K562 (cell line): ENCODE measurements at regions not wholly inside any gene's neighbourhood (a gene's known extent, or its start where the extent isn't known, plus 50 kb on each side); places are given as distances from the start of the nearest gene placed in this dataset.

Source experiments
- ATAC-seq: fragments of 200-7000 bp; cut with Tn5 transposase; 3 replicates; pipeline ENCODE4 v1.9.1; 2020; ENCODE audit warnings: moderate library complexity
- BruUV-seq: library from RNA; stranded (reverse); fragments of 400-500 nt; replicated peaks from 2 replicates; lab custom pipeline; 2021; lab: Mats Ljungman, UMichigan
- CTCF ChIA-PET: fragments of 300-600 bp; formaldehyde crosslinking; extraction: SDS; loops from one replicate; lab custom pipeline; 2021; ENCODE audit warnings: low intra/inter-chr PET ratio; lab: Yijun Ruan, JAX
- POLR2A ChIA-PET: fragments of 300-600, 350-650 bp; sonication (Branson Sonifier 250); formaldehyde crosslinking; extraction: SDS; loops from one replicate; lab custom pipeline; 2021; ENCODE audit warnings: antibody characterized with exemption, inconsistent platforms; lab: Yijun Ruan, JAX
- DNase-seq, 4 experiments: peaks; one replicate each; pipeline versions ENCODE4 v3.0.0 to v3.0.0-alpha.2; 2011 to 2018; ENCODE audit warnings: low spot score in 3 of 4, mixed read lengths in 3 of 4; ENCODE audit errors: extremely low read depth in 1 of 4
- FAIRE-seq: peaks from 2 replicates; lab custom pipeline; 2011; peaks lifted over from hg19 to GRCh38; lab: Jason Lieb, UNC
- H2AFZ ChIP-seq: 2 replicates; pipeline ENCODE4 v1.6.0; 2011; ENCODE audit warnings: low read depth, low read length, control low read depth, inconsistent platforms
- H3K27ac ChIP-seq: fragments of 200-600 bp; 3 replicates; pipeline ENCODE4 v1.8.0; 2011; ENCODE audit warnings: low read depth, mild to moderate bottlenecking, control low read depth, inconsistent platforms, low read length, moderate library complexity, mixed read lengths; ENCODE audit errors: extremely low read depth
- H3K27me3 ChIP-seq, 2 experiments: fragments of 300-600 bp in 1 of 2; 2 replicates in 1 of 2; 3 replicates in 1 of 2; pipeline versions ENCODE4 v1.6.0 to v1.8.0; 2011; ENCODE audit warnings: inconsistent platforms in 2 of 2, low read length in 2 of 2, mild to moderate bottlenecking in 1 of 2, mixed read lengths in 1 of 2, moderate library complexity in 1 of 2; ENCODE audit not compliant: control insufficient read depth in 2 of 2, insufficient read depth in 2 of 2
- H3K36me3 ChIP-seq: fragments of 300-600 bp; 3 replicates; pipeline ENCODE4 v1.8.0; 2011; ENCODE audit warnings: mild to moderate bottlenecking, low read length, inconsistent platforms; ENCODE audit not compliant: control insufficient read depth, insufficient read depth
- H3K4me1 ChIP-seq, 2 experiments: fragments of 200-600 bp in 1 of 2; replicated peaks in 1 of 2; 2 replicates in 1 of 2; 3 replicates in 1 of 2; pipeline versions ENCODE4 v1.5.1 to v1.8.0; 2011; ENCODE audit warnings: inconsistent platforms in 2 of 2, low read length in 2 of 2, mild to moderate bottlenecking in 1 of 2, mixed read lengths in 1 of 2, moderate library complexity in 1 of 2; ENCODE audit not compliant: control insufficient read depth in 2 of 2, insufficient read depth in 2 of 2
- H3K4me2 ChIP-seq: 2 replicates; pipeline ENCODE4 v1.6.1; 2011; ENCODE audit warnings: low read length, control low read depth, inconsistent platforms, mixed read lengths; ENCODE audit not compliant: insufficient read depth
- H3K4me3 ChIP-seq: fragments of 200-600 bp; sonication (generic), shearing (Covaris generic); 2 replicates; pipeline ENCODE4 v1.5.1; 2016; ENCODE audit warnings: control low read depth, inconsistent platforms
- H3K79me2 ChIP-seq: fragments of 200-600 bp; 3 replicates; pipeline ENCODE4 v1.8.0; 2011; ENCODE audit warnings: low read length, inconsistent platforms; ENCODE audit not compliant: control insufficient read depth, insufficient read depth
- H3K9ac ChIP-seq, 2 experiments: 2 replicates each; pipeline versions ENCODE4 v1.6.0 to v1.6.1; 2011; ENCODE audit warnings: low read depth in 2 of 2, low read length in 2 of 2, control low read depth in 1 of 2, inconsistent platforms in 1 of 2, mild to moderate bottlenecking in 1 of 2, mixed read lengths in 1 of 2; ENCODE audit not compliant: insufficient read depth in 1 of 2
- H3K9me1 ChIP-seq: one replicate; pipeline ENCODE4 v1.6.0; 2011; ENCODE audit warnings: inconsistent platforms, mild to moderate bottlenecking, low read length, moderate library complexity; ENCODE audit not compliant: control insufficient read depth, insufficient read depth
- H3K9me3 ChIP-seq: replicated peaks from 2 replicates; pipeline ENCODE4 v1.5.1; 2011; ENCODE audit warnings: low read depth, low read length, inconsistent platforms; ENCODE audit not compliant: control insufficient read depth, insufficient read depth
- H4K20me1 ChIP-seq: replicated peaks from 2 replicates; pipeline ENCODE4 v1.6.1; 2011; ENCODE audit warnings: low read length, inconsistent platforms, mixed read lengths; ENCODE audit not compliant: control insufficient read depth, insufficient read depth
- EWSR1 ChIP-seq: fragments of 450-650 bp; IDR thresholded peaks from 2 replicates; pipeline ENCODE4 v1.6.1; 2018; ENCODE audit warnings: borderline replicate concordance, mild to moderate bottlenecking, low read depth, moderate library complexity; ENCODE audit not compliant: partially characterized antibody
- L3MBTL2 ChIP-seq: fragments of 450-650 bp; IDR thresholded peaks from 2 replicates; pipeline ENCODE4 v1.6.1; 2016; ENCODE audit warnings: mild to moderate bottlenecking, moderate library complexity
- MAZ ChIP-seq, 2 experiments: fragments of 450-650 bp in 1 of 2; sonication (generic) in 1 of 2; formaldehyde crosslinking; IDR thresholded peaks in 1 of 2; conservative IDR thresholded peaks in 1 of 2; 2 replicates each; pipeline versions ENCODE4 v1.4.0 to v1.5.0; 2020; ENCODE audit warnings: mild to moderate bottlenecking in 1 of 2, missing genetic modification reagents in 1 of 2
- MBD2 ChIP-seq: sonication (generic); IDR thresholded peaks from 2 replicates; pipeline ENCODE4 v1.6.1; 2016; ENCODE audit warnings: low read depth, borderline replicate concordance
- SAP30 ChIP-seq: fragments of 200-600 bp; sonication (generic); IDR thresholded peaks from 2 replicates; pipeline ENCODE4 v1.6.1; 2012; ENCODE audit warnings: borderline replicate concordance, low read depth, mild to moderate bottlenecking, moderate library complexity, low read length, control low read depth, inconsistent platforms; ENCODE audit not compliant: insufficient read depth, poor library complexity, severe bottlenecking
- TEAD2 ChIP-seq: fragments of 450-650 bp; IDR thresholded peaks from 2 replicates; pipeline ENCODE4 v1.6.1; 2016; ENCODE audit warnings: missing genetic modification characterization, control low read depth, missing compliant biosample characterization
- ZNF212 ChIP-seq: fragments of 450-650 bp; formaldehyde crosslinking; IDR thresholded peaks from 2 replicates; pipeline ENCODE4 v1.4.0; 2020; ENCODE audit warnings: mild to moderate bottlenecking
- ZNF274 ChIP-seq: IDR thresholded peaks from 2 replicates; pipeline ENCODE4 v1.6.1; 2011; ENCODE audit warnings: low read depth, mild to moderate bottlenecking, low read length, moderate library complexity, borderline replicate concordance
- ZNF436 ChIP-seq: fragments of 250-450, 450-650 bp; sonication (Bioruptor Pico); formaldehyde crosslinking; IDR thresholded peaks from 2 replicates; pipeline ENCODE4 v1.7.0; 2020; ENCODE audit warnings: mild to moderate bottlenecking
- WGBS: fragments of 100-300 bp; shearing (Covaris generic); methylation state at CpG from one replicate; pipeline ENCODE4 v1.1.6; 2016; ENCODE audit warnings: low coverage, mixed read lengths; ENCODE audit not compliant: insufficient coverage; ENCODE audit errors: missing lambda C conversion rate; 5-methylcytosine and 5-hydroxymethylcytosine counted together
- in situ Hi-C: fragments of 300-500 bp; cut with MboI; formaldehyde crosslinking; loops from 4 replicates; pipeline ENCODE4 v1.15.0; 2018; ENCODE audit warnings: inconsistent platforms, mixed read lengths
- intact Hi-C: fragments of 100-400 bp; cut with micrococcal nuclease; formaldehyde crosslinking; loops from 2 replicates; pipeline ENCODE4 v1.14.2; 2022

- no peak overlapping the region for H3K4me3 ChIP-seq
- no TSS peak for BruUV-seq
- FAIRE-seq (no peak), ATAC-seq (no peak), DNase-seq (no peak)
- no peak for TF ChIP-seq MAZ (CRISPR knock-in tag; conservative IDR thresholded peaks at IDR 0.05 in 1 of 2, IDR thresholded peaks at IDR 0.05 in 1 of 2)
- TF ChIP-seq MBD2: no peak
- no peak for TF ChIP-seq L3MBTL2
- no peak for TF ChIP-seq SAP30
- no peak for TF ChIP-seq ZNF274
- TF ChIP-seq EWSR1: no peak
- TF ChIP-seq TEAD2 (tag): no peak
- TF ChIP-seq ZNF436 (CRISPR knock-in tag): no peak
- TF ChIP-seq ZNF212 (CRISPR knock-in tag): no peak
- no peak overlapping the region for H3K27ac ChIP-seq
- no peaks in the 10 kb centered on the region for H4K20me1 ChIP-seq
- H3K9me3 ChIP-seq: no peaks in the 10 kb centered on the region
- POLR2A ChIA-PET: interaction anchor here (0.9 kb wide), 1 partner anchor 9 kb away, joined by 3 read pairs; no protein-coding TSS in a partner anchor
- H3K36me3 ChIP-seq: no peaks in the 10 kb centered on the region
- H3K4me2 ChIP-seq: no peak overlapping the region
- H3K9ac ChIP-seq: no peak overlapping the region
- H3K4me1 ChIP-seq: no peaks in the 10 kb centered on the region
- no peaks in the 10 kb centered on the region for H3K27me3 ChIP-seq
- H3K79me2 ChIP-seq: no peaks in the 10 kb centered on the region
- WGBS: 1% methylated on average over 7 of the region's 7 CpGs
- CTCF ChIA-PET: no interaction called here
- in situ Hi-C loops: loop anchor here (10.0 kb wide), 1 partner anchor 536 kb away; no protein-coding TSS in a partner anchor
- no peaks in the 10 kb centered on the region for H3K9me1 ChIP-seq
- no peak overlapping the region for H2AFZ ChIP-seq
- intact Hi-C loops: no loop called here
Observed at GRCh38 chr10:62618576-62619412, 185.7 kb upstream of the ADO start.
